ENCODE measurements at regions not wholly inside any gene's neighbourhood (a gene's known extent, or its start where the extent isn't known, plus 50 kb on each side); places are given as distances from the start of the nearest gene placed in this dataset.

- H3K4me3 ChIP-seq: no peak overlapping the region
- no peak overlapping the region for H2AFZ ChIP-seq (ENCODE audit: control insufficient read depth, low read depth, low read length)
- no TSS peak for BruUV-seq (replicated peaks)
- intact Hi-C loops (cut with micrococcal nuclease; ENCODE audit: unreplicated experiment) (no loop called here), in situ Hi-C loops (cut with MboI) (no loop called here)
- H3K36me3 ChIP-seq (ENCODE audit: control insufficient read depth in 2 of 2, insufficient read depth in 2 of 2, low read length in 1 of 2): no peaks in the 10 kb centered on the region
- SMC1A ChIA-PET (ENCODE audit: uncharacterized antibody, unreplicated experiment): no interaction called here
- FAIRE-seq: no peak
- POLR2A ChIA-PET: no interaction called here
- no peak for DNase-seq (ENCODE audit: low read depth, low spot score)
- no peak overlapping the region for H3K9ac ChIP-seq (ENCODE audit: control insufficient read depth, insufficient read depth, low read length)
- no peaks in the 10 kb centered on the region for H3K27me3 ChIP-seq (replicated peaks in 1 of 2; ENCODE audit: control insufficient read depth in 2 of 2, insufficient read depth in 2 of 2, low read length in 1 of 2)
- no peak for ATAC-seq
- no peak for TF ChIP-seq POU2F2 (IDR thresholded peaks at IDR 0.05; ENCODE audit: borderline replicate concordance, low read depth, low read length)
- no peak for TF ChIP-seq ZNF384 (IDR thresholded peaks at IDR 0.05; ENCODE audit: borderline replicate concordance, low read depth, low read length)
- TF ChIP-seq CREB1 (IDR thresholded peaks at IDR 0.05; ENCODE audit: low read depth): no peak
- no peak for TF ChIP-seq SP1 (IDR thresholded peaks at IDR 0.05; ENCODE audit: low read depth, low read length)
- TF ChIP-seq EGR1 (IDR thresholded peaks at IDR 0.05; ENCODE audit: borderline replicate concordance in 1 of 2, low read depth in 2 of 2, low read length in 2 of 2): no peak
- TF ChIP-seq SUPT20H (IDR thresholded peaks at IDR 0.05; ENCODE audit: borderline replicate concordance, control insufficient read depth, low read depth, low read length): no peak
- CTCF ChIA-PET: no interaction called here
- H4K20me1 ChIP-seq (ENCODE audit: control insufficient read depth, insufficient read depth): no peaks in the 10 kb centered on the region
- WGBS (ENCODE audit: insufficient coverage, insufficient replicate concordance, low lambda C conversion rate, missing lambda C conversion rate): 17% methylated on average over 2 of the region's 2 CpGs
- H3K27ac ChIP-seq (ENCODE audit: control insufficient read depth, insufficient read depth): no peak overlapping the region
- no peaks in the 10 kb centered on the region for H3K79me2 ChIP-seq (ENCODE audit: control insufficient read depth, insufficient read depth, low read length)
- H3K4me1 ChIP-seq (ENCODE audit: control insufficient read depth, insufficient read depth, low read length): no peaks in the 10 kb centered on the region
- RAD21 ChIA-PET (ENCODE audit: unreplicated experiment): no interaction called here
- H3K4me2 ChIP-seq (ENCODE audit: control insufficient read depth, insufficient read depth): no peak overlapping the region
- no peaks in the 10 kb centered on the region for H3K9me3 ChIP-seq (replicated peaks; ENCODE audit: control insufficient read depth, insufficient read depth, low read length)
Observed at GRCh38 chr12:72209086-72209485, 63.1 kb upstream of the TRHDE start.

- FAIRE-seq: no peak
- no peak overlapping the region for H3K9ac ChIP-seq (ENCODE audit: control insufficient read depth, insufficient read depth, low read length)
- no peaks in the 10 kb centered on the region for H3K79me2 ChIP-seq (ENCODE audit: control insufficient read depth, insufficient read depth, low read length)
- no peak overlapping the region for H3K4me3 ChIP-seq
- ChIA-PET CTCF (no interaction called here), SMC1A (ENCODE audit: uncharacterized antibody, unreplicated experiment) (no interaction called here), POLR2A (no interaction called here), RAD21 (ENCODE audit: unreplicated experiment) (no interaction called here)
- no peaks in the 10 kb centered on the region for H4K20me1 ChIP-seq (ENCODE audit: control insufficient read depth, insufficient read depth)
- H2AFZ ChIP-seq (ENCODE audit: control insufficient read depth, low read depth, low read length): no peak overlapping the region
- no peaks in the 10 kb centered on the region for H3K9me3 ChIP-seq (replicated peaks; ENCODE audit: control insufficient read depth, insufficient read depth, low read length)
- no peak for ATAC-seq
- WGBS (ENCODE audit: insufficient coverage, insufficient replicate concordance, low lambda C conversion rate, missing lambda C conversion rate): 76% methylated on average over 4 of the region's 4 CpGs
- no peaks in the 10 kb centered on the region for H3K27me3 ChIP-seq (replicated peaks in 1 of 2; ENCODE audit: control insufficient read depth in 2 of 2, insufficient read depth in 2 of 2, low read length in 1 of 2)
- no peaks in the 10 kb centered on the region for H3K36me3 ChIP-seq (ENCODE audit: control insufficient read depth in 2 of 2, insufficient read depth in 2 of 2, low read length in 1 of 2)
- intact Hi-C loops (cut with micrococcal nuclease; ENCODE audit: unreplicated experiment) (no loop called here), in situ Hi-C loops (cut with MboI) (no loop called here)
- no peak for DNase-seq (ENCODE audit: low read depth, low spot score)
- no peaks in the 10 kb centered on the region for H3K4me1 ChIP-seq (ENCODE audit: control insufficient read depth, insufficient read depth, low read length)
- H3K4me2 ChIP-seq (ENCODE audit: control insufficient read depth, insufficient read depth): no peak overlapping the region
- no peak overlapping the region for H3K27ac ChIP-seq (ENCODE audit: control insufficient read depth, insufficient read depth)
- no TSS peak for BruUV-seq (replicated peaks)
- TF ChIP-seq HDAC6 (IDR thresholded peaks at IDR 0.05; ENCODE audit: unreplicated experiment) (no peak), BRCA1 (IDR thresholded peaks at IDR 0.05; ENCODE audit: low read depth, low read length) (no peak), HDAC2 (IDR thresholded peaks at IDR 0.05) (no peak), RELB (IDR thresholded peaks at IDR 0.05; ENCODE audit: low read depth) (no peak)
- TF ChIP-seq, protein P1, sequence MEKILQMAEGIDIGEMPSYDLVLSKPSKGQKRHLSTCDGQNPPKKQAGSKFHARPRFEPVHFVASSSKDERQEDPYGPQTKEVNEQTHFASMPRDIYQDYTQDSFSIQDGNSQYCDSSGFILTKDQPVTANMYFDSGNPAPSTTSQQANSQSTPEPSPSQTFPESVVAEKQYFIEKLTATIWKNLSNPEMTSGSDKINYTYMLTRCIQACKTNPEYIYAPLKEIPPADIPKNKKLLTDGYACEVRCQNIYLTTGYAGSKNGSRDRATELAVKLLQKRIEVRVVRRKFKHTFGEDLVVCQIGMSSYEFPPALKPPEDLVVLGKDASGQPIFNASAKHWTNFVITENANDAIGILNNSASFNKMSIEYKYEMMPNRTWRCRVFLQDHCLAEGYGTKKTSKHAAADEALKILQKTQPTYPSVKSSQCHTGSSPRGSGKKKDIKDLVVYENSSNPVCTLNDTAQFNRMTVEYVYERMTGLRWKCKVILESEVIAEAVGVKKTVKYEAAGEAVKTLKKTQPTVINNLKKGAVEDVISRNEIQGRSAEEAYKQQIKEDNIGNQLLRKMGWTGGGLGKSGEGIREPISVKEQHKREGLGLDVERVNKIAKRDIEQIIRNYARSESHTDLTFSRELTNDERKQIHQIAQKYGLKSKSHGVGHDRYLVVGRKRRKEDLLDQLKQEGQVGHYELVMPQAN (conservative IDR thresholded peaks at IDR 0.05): no peak
Observed at GRCh38 chr12:72214163-72214562, 58.0 kb upstream of the TRHDE start.

All from GM12878 (cell line).